Stimulated activated CD4-positive, alpha-beta T cell treated with anti-CD3 and anti-CD28 coated beads, Interleukin-12 subunit alpha, Interleukin-12 subunit beta, amount 100 ng/mL, for 4 hours (primary cell): ENCODE measurements at regions not wholly inside any gene's neighbourhood (a gene's known extent, or its start where the extent isn't known, plus 50 kb on each side); places are given as distances from the start of the nearest gene placed in this dataset.
"Not testable (repeated sequence)": the region's sequence is repeated elsewhere in the genome, so short reads cannot be mapped to it uniquely, and the experiment has no call there.

ENCODE experiments used
- DNase-seq: peaks from one replicate; pipeline ENCODE4 v3.0.0-alpha.2; 2020

GRCh38 chrX:109155161-109155560 lies 326.7 kb downstream of the GUCY2F start:
- no peak for DNase-seq

- DNase-seq, result not testable (repeated sequence)
Measured at GRCh38 chrX:109144173-109144572, 337.7 kb downstream of the GUCY2F start.

- DNase-seq, result no peak
Measured at GRCh38 chrX:109140463-109140862, 341.4 kb downstream of the GUCY2F start.

GRCh38 chrX:109134777-109135176 lies 347.1 kb downstream of the GUCY2F start:
- no peak for DNase-seq

DNA sequence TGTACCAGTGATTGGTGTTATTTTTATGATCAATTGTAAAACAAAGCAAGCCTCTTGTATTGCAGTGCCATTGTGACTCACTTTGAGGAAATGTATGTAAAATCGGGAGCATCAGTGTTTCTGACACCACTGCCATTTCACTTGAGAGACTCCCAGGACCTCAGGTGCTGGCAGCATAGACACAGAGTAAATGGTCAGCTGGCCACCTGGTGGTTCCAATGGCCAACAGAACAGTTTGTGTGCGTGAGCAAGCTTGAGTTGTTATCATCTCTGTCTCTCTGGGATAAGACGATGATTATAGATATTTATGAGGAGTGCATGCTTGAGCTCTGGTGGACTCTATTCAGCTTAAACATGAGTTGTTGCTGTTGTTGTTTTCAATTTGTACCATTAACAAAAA lies 356.6 kb downstream of the GUCY2F start:
- DNase-seq, result no peak

- no peak for DNase-seq
Measured at GRCh38 chrX:109089359-109089758, 353.0 kb upstream of the IRS4 start.

DNA sequence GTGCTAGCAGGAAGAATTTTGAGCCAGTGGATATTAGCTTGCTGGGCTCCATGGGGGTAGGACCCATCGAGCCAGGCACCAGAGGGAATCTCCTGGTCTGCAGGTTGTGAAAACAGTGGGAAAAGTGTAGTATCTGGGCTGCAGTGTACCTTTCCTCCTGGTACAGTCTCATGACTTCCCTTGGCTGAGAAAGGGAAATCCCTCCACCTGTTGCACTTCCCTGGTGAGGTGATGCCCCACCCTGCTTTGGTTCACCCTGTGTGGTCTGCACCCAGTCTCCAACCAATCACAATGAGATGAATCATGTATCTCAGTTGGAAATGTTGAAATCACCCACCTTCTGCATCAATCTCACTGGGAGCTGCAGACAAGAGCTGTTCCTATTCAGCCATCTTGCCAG lies 341.4 kb upstream of the IRS4 start:
- DNase-seq, result no peak

GRCh38 chrX:109054181-109054581 lies 317.8 kb upstream of the IRS4 start:
- peak; percentile 7 for DNase-seq

DNA sequence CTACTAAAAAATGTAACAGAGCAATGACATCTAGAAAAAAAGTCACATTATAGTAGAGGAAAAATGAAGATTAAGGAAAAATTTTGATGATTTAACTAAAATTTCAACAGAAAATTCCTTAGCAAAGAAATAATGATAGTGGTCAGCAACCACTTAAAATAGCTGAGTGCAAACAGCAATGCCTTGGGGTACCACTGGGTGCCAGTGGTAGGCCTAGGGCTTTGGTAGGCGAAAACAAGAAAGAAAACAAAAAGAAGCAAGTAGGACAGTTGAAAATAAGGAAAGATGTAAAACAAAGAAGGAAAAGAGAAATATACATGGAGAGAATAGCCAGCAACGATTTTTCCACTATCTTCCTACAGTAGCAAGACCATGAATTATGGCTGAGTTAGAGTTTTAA lies 313.5 kb upstream of the IRS4 start:
- no peak for DNase-seq

DNA sequence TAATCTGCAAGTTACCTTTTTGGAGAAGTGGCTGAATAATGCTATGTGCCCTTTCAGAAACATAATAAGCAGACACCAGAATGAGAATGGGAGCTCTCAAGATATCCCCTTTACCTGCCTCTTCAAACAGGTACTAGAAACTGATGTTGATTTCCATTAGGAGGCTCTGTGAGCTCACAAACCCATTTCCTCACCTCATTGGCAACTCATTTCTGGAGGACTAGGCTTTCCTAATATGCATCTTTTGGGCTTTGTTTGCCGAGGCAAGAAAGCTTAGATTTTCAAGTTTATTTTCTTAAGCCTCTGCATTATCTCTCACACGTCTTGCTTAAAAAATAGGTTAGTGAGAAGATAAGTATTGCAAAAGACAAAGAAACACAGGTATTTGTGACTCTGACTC lies 313.1 kb upstream of the IRS4 start:
- DNase-seq, result no peak

DNA sequence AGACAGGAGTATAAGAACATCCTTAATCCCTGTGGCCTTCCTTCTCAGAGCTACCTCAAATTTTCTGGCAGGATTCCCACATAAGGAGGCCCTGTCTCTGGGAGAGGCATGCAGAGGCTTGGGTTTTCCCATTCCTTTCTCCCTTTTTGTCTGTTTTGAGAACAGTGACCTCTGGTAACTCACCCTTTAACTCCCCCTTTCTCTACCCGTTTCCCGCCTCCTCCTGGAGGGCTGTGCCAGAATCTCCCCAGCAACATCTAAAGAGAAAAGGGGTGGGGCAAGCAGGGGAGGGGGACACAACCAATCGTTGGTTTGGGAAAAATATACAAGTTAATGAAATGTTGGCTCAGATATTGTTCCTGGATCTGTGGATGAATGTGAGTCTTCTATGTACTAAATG lies 303.7 kb upstream of the IRS4 start:
- DNase-seq, result no peak

DNA sequence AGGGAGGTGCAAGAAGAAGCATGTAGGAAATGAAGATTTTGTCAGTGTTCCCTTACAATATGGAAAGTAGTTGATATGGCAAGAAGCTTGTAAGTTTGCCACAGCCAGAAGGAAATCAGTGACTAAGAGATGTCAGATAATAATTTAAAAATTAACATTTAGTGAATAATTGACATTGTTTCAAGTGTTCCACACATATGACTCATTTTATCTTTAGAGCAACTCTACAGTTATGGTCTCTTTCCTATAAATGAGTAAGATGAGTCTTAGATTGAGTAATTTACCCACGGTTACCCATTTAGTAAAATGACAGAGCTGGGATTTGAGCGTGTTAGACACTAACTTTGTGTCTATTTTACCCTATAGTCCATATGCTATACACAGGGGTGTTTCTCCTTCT lies 300.3 kb upstream of the IRS4 start:
- no peak for DNase-seq

GRCh38 chrX:108993909-108994308 lies 257.5 kb upstream of the IRS4 start:
- no peak for DNase-seq

GRCh38 chrX:108972899-108973298 lies 236.5 kb upstream of the IRS4 start:
- not testable (repeated sequence) for DNase-seq

GRCh38 chrX:108947205-108947604 lies 210.8 kb upstream of the IRS4 start:
- no peak for DNase-seq

- no peak for DNase-seq
Measured at GRCh38 chrX:108946531-108946930, 210.2 kb upstream of the IRS4 start.

DNA sequence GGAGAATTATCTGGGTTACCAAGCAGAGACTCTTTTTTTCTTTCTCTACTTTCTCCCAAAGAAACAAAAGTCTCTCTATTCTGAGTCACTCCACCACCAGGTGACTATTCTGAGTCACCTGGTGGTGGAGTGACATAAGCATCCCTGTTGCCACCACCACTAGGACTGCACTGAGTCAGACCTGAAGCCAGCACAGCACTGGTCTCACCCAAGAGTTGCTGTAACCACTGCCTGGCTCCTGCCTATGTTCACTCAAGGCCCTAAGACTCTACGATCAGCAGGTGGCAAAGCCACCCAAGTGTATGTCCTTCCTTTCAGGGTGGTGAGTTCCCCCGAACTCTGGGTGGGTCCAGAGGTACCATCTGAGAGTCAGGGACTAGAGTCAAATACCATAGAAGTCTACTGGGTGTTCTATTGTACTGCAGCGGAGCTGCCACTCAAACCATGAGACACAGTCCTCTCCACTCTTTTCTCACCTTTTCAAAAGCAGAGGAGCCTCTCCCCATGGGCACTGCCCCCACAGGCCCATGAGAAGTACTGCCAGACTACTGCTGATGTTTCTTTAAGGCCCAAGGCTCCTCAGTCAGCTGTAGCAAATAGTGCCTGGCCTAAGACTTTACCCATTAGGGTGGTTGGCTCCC lies 209.6 kb upstream of the IRS4 start:
- no peak for DNase-seq

DNA sequence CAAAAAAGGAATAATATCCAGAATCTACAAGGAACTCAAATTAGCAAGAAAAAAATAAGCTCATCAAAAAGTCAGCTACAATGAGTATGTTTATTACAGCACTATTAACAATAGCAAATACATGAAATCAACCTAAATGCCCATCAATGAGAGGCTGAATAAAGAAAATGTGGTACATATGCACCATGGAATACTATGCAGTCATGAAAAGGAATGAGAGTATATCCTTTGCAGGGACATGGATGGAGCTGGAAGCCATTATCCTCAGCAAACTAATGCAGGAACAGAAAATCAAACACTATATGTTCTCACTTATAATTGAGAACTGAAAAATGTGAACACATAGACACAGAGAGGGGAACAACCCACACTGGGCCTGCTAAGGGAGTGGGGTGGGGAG lies 178.4 kb upstream of the IRS4 start:
- no peak for DNase-seq

GRCh38 chrX:108903831-108904230 lies 167.5 kb upstream of the IRS4 start:
- not testable (repeated sequence) for DNase-seq

DNA sequence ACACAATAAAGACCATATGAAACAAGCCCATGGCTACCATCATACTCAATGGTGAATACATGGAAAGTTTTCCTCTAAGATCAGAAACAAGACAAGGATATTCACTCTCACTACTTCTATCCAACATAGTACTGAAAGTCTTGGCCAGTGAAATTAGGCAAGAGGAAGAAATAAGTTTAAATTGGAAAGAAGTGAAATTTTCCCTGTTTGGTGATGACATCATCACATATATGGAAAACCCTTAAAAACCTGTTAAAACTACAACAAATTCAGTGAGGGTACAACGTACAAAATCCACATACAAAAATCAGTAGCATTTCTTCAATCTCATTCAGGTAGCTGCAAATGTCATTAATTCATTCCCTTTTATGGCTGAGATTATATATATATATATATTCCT lies 164.0 kb upstream of the IRS4 start:
- no peak for DNase-seq

- not testable (repeated sequence) for DNase-seq
Measured at GRCh38 chrX:108896349-108896748, 160.0 kb upstream of the IRS4 start.

DNA sequence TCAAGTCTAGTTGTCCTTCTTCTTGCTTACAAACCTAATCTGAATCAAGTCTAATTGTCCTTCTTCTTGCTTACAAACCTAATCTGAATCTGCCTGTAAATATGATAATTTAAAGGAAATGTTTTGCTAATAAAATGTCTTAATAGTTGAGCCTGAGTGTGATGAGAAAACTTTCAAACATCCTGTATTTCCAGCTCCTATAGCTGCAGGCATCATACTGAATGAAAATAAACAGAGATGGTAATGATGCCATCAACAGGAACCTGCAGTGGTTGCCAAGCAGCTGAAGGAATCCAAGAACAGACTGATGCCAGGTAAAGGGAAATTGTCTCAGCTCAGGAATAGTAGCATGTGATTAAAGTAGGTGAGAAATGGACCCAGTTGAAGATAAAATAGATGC lies 156.1 kb upstream of the IRS4 start:
- DNase-seq, result no peak

GRCh38 chrX:108875548-108875947 lies 139.2 kb upstream of the IRS4 start:
- DNase-seq, result no peak

DNA sequence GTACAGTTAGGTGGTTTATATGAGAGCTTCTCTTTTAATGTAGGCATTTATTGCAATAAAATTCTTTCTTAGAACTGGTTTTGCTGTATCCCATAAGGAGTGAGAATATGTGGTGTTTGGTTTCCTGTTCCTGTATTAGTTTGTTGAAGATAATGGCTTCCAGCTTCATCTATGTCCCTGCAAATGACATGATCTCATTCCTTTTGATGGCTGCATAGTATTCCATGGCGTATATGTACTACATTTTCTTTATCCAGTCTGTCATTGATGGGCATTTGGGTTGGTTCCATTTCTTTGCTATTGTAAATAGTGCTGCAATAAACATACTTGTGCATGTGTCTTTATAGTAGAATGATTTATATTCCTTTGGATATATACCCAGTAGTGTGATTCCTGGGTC lies 106.7 kb upstream of the IRS4 start:
- not testable (repeated sequence) for DNase-seq

DNA sequence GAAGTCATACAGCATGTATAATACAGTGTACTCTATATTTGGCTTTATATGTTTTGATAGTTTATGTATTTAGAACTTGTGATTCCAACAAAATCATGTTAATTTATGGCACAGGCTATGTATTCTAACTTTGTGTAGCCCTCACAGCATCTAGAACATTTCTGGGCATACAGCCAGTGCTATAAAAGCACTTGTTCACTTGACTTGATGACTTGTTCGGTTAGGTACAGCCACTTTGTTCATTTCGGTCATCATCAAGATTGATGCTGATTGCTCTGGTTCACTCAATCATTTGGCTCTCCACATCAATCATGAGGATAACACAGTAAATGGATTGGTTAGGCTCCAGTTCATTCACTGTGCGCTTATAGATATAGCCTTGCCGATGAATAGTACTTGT lies 97.6 kb upstream of the IRS4 start:
- no peak for DNase-seq

- no peak for DNase-seq
Measured at GRCh38 chrX:108811891-108812290, 75.5 kb upstream of the IRS4 start.
